ENCODE measurements at regions not wholly inside any gene's neighbourhood (a gene's known extent, or its start where the extent isn't known, plus 50 kb on each side); places are given as distances from the start of the nearest gene placed in this dataset.

DNA sequence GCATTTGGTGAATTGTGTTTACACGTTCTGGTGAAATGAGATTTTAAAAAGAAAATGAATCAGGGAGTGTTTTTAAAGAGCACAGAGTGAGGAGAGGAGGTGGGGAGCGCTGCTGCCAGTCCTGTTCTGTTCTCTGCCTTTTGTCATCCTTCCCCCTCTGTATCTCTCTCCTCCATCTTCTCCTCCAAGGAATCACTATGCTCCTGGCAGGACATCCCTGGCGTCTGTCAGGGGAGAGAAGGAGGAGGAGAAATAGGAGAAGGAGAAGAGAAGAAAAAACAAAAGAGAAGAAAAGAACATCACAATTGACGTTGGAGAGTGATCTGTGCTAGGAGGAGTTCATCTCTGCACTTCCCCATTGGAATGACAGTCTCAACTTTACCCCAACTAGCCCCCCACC, 627.6 kb upstream of the TBL1XR1 start:
- H3K9me3 ChIP-seq (ENCODE audit: low read depth, low read length) = no peaks in the 10 kb centered on the region
- TF ChIP-seq POLR2AphosphoS5 (IDR thresholded peaks at IDR 0.05; ENCODE audit: borderline replicate concordance, low read depth, low read length) (no peak), EZH2 (IDR thresholded peaks at IDR 0.05) (no peak), FOXP2 (optimal IDR thresholded peaks at IDR 0.05; ENCODE audit: control extremely low read depth, extremely low read length, insufficient read depth) (no peak)
- no peak for DNase-seq (ENCODE audit: low read depth, low spot score)
- H3K27ac ChIP-seq = no peak overlapping the region
- H3K4me3 ChIP-seq = no peak overlapping the region
- H3K36me3 ChIP-seq (ENCODE audit: insufficient read depth, low read length) = no peaks in the 10 kb centered on the region
- H3K9ac ChIP-seq (ENCODE audit: insufficient read length) = no peak overlapping the region

DNA sequence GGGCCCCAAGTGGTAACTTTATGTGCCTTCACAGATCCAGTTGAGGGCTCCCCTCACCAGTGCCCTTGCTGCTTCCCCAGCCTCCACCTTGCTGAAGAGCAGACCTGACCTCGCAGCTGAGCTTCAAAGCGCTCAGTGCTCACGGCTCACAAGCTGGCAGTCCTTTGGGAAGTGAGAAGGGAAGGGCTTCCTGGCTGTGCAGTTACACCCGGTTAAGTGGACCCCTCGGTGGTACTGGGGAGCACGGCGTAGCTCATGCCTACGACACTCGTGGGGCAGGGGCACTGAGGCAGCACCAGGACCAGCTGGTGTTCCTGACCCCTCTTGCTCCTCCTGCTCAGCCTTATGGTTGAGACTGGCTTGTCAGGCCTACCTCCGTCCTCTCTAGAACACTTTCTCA, 629.0 kb upstream of the TBL1XR1 start:
- H3K9ac ChIP-seq (ENCODE audit: insufficient read length) = no peak overlapping the region
- no peak for DNase-seq (ENCODE audit: low read depth, low spot score)
- no peaks in the 10 kb centered on the region for H3K9me3 ChIP-seq (ENCODE audit: low read depth, low read length)
- no peak overlapping the region for H3K4me3 ChIP-seq
- TF ChIP-seq FOXP2 (optimal IDR thresholded peaks at IDR 0.05; ENCODE audit: control extremely low read depth, extremely low read length, insufficient read depth) (no peak), EZH2 (IDR thresholded peaks at IDR 0.05) (no peak), POLR2AphosphoS5 (IDR thresholded peaks at IDR 0.05; ENCODE audit: borderline replicate concordance, low read depth, low read length) (no peak)
- H3K27ac ChIP-seq = no peak overlapping the region
- H3K36me3 ChIP-seq (ENCODE audit: insufficient read depth, low read length) = no peaks in the 10 kb centered on the region

DNA sequence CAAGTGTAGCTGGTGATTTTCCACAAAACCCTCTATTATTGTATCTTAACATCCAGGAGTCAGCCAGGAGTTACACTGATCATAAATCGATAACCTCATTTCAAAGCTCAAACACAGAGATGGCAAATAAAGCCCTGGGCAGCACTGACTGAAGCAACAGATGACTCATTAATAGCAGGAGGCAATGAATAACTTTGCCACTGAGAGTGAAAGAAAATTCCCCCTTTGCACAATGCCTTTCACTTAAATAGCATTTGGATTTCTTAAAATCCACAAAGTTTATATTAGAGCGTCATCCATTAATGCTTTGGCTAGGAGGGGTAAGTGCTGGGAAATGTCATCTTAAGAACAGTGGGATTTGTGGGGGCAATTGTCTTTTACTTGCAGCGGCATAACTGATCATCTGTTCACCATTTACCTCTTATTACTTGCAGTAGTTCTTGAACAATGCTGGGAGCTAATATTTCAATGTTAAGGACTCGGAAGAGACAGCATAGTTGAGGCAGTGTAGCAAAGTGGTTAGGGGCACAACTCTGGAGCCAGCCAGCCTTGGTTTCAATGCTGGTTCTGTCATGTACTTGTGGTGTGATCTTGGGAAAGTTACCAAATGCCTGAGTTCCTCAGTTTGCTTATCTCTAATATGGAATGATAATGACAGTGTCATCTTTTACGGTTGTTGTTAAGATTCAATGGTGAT, 630.4 kb upstream of the TBL1XR1 start:
- Histone ChIP-seq H3K4me3 (no peak overlapping the region), H3K9me3 (ENCODE audit: low read depth, low read length) (no peaks in the 10 kb centered on the region)
- DNase-seq (ENCODE audit: low read depth, low spot score) = no peak

DNA sequence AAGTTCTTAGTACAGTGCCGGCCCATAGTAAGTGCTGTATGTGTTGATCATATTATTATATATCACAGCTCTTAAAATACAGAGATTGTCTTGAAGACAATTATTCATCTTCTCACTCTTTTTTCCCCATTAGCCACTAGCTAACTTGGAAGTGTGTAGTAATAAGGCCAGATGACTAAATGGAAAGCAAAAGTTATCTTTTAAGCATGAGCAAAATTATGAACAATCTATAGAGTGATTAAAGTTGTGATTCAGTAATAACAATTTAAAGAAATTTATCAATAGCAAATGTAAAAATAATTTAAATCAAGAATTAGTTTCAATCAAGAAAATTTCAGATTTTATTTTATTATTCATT, 630.9 kb upstream of the TBL1XR1 start:
- DNase-seq (ENCODE audit: low read depth, low spot score) = no peak
- Histone ChIP-seq H3K4me3 (no peak overlapping the region), H3K9me3 (ENCODE audit: low read depth, low read length) (no peaks in the 10 kb centered on the region), H3K36me3 (ENCODE audit: insufficient read depth, low read length) (no peaks in the 10 kb centered on the region), H3K9ac (ENCODE audit: insufficient read length) (no peak overlapping the region), H3K27ac (no peak overlapping the region)
- TF ChIP-seq FOXP2 (optimal IDR thresholded peaks at IDR 0.05; ENCODE audit: control extremely low read depth, extremely low read length, insufficient read depth) = no peak
- no peak for TF ChIP-seq POLR2AphosphoS5 (IDR thresholded peaks at IDR 0.05; ENCODE audit: borderline replicate concordance, low read depth, low read length)
- TF ChIP-seq EZH2 (IDR thresholded peaks at IDR 0.05) = no peak

More for the DNA sequence above, 630.4 kb upstream of the TBL1XR1 start:
- Histone ChIP-seq H3K27ac (no peak overlapping the region), H3K36me3 (ENCODE audit: insufficient read depth, low read length) (no peaks in the 10 kb centered on the region), H3K9ac (ENCODE audit: insufficient read length) (no peak overlapping the region)
- TF ChIP-seq EZH2 (IDR thresholded peaks at IDR 0.05) (no peak), POLR2AphosphoS5 (IDR thresholded peaks at IDR 0.05; ENCODE audit: borderline replicate concordance, low read depth, low read length) (no peak), FOXP2 (optimal IDR thresholded peaks at IDR 0.05; ENCODE audit: control extremely low read depth, extremely low read length, insufficient read depth) (no peak)

DNA sequence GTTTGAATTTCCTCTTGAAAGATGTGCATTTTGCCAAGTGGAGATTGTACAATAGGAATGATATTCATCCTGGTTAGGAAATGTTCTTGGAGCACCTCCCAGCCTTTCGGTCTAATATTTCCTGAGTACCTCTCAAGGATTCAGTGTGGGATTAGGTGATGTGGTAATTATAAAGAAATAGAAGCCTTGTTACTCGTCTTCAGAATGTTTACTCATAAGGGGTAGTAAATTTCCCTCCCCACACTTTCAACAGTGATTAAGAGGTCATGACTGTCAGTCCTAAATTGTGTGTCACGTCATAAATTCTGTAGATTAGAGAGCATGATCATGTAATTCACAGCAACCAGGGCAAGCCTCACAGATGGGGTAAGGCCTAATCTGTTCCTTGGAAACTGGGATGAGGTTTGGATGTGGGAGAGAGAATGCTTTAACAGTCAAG, 633.1 kb upstream of the TBL1XR1 start:
- DNase-seq (ENCODE audit: low read depth, low spot score) = no peak
- H3K9ac ChIP-seq (ENCODE audit: insufficient read length) = no peak overlapping the region
- no peak overlapping the region for H3K4me3 ChIP-seq
- no peaks in the 10 kb centered on the region for H3K36me3 ChIP-seq (ENCODE audit: insufficient read depth, low read length)
- H3K9me3 ChIP-seq (ENCODE audit: low read depth, low read length) = no peaks in the 10 kb centered on the region
- TF ChIP-seq EZH2 (IDR thresholded peaks at IDR 0.05) = no peak
- no peak overlapping the region for H3K27ac ChIP-seq

DNA sequence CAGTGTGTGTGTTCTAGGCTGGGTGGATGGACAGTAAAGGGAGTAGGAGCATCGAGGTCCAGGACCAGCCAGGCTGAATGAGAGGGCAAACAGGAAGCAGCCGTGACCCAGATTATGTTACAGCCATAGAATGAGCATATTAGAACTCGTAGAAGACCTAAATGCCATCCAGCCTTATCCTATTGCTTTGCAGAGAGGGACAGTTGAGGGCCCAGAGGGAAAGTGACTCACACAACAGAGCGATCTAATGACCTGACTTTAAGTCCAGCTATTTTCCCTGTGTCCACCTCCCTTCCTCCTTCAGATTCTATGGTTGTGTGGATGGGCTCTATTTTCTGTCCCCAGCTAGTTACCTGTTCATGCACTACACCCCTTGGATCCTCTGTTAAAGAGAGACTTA, 634.1 kb upstream of the TBL1XR1 start:
- no peak overlapping the region for H3K4me3 ChIP-seq
- DNase-seq (ENCODE audit: low read depth, low spot score) = no peak
- no peaks in the 10 kb centered on the region for H3K9me3 ChIP-seq (ENCODE audit: low read depth, low read length)
- no peaks in the 10 kb centered on the region for H3K36me3 ChIP-seq (ENCODE audit: insufficient read depth, low read length)
- TF ChIP-seq POLR2AphosphoS5 (IDR thresholded peaks at IDR 0.05; ENCODE audit: borderline replicate concordance, low read depth, low read length) (no peak), EZH2 (IDR thresholded peaks at IDR 0.05) (no peak), FOXP2 (optimal IDR thresholded peaks at IDR 0.05; ENCODE audit: control extremely low read depth, extremely low read length, insufficient read depth) (no peak)
- no peak overlapping the region for H3K27ac ChIP-seq
- H3K9ac ChIP-seq (ENCODE audit: insufficient read length) = no peak overlapping the region

DNA sequence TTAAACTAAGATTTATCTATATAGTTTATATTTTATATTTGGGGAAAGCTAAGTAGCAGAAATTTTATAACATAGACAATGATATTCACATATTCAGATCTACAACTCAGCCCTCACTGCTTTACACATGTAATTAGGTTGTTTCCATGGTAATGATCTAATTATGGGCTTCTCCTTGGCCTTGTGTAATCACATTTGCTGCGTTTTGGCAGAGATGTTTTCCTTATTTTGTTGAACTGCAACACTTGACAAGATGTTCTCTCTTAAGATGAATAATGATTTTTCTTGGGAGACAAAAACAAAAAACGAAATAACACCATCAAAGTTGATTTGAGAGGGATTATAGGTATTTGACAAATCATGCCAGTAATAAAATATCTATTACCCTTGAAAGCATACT, 635.6 kb upstream of the TBL1XR1 start:
- Histone ChIP-seq H3K27ac (no peak overlapping the region), H3K9ac (ENCODE audit: insufficient read length) (no peak overlapping the region), H3K36me3 (ENCODE audit: insufficient read depth, low read length) (no peaks in the 10 kb centered on the region), H3K9me3 (ENCODE audit: low read depth, low read length) (no peaks in the 10 kb centered on the region), H3K4me3 (no peak overlapping the region)
- no peak for DNase-seq (ENCODE audit: low read depth, low spot score)
- TF ChIP-seq POLR2AphosphoS5 (IDR thresholded peaks at IDR 0.05; ENCODE audit: borderline replicate concordance, low read depth, low read length) = no peak
- no peak for TF ChIP-seq EZH2 (IDR thresholded peaks at IDR 0.05)
- no peak for TF ChIP-seq FOXP2 (optimal IDR thresholded peaks at IDR 0.05; ENCODE audit: control extremely low read depth, extremely low read length, insufficient read depth)

DNA sequence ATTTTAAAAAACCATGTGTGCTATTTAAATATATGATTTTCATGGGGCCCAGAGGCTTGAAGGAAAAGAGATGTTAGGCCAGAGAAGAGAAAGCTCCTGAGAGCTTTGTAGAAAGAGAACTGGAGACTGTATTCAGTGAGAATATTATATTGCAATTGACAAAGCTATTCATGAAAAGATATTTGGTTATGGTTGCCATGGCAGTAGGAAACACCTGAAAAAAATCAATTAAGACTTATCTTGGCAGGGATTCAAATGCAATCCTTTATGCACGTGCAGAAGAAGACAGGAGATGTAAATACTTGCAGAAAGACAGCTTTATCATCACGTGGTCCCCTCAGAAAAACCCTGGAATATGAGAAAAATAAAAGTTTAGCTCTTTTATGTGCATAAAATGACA, 636.0 kb upstream of the TBL1XR1 start:
- H3K36me3 ChIP-seq (ENCODE audit: insufficient read depth, low read length) = no peaks in the 10 kb centered on the region
- no peak for DNase-seq (ENCODE audit: low read depth, low spot score)
- no peak overlapping the region for H3K9ac ChIP-seq (ENCODE audit: insufficient read length)
- TF ChIP-seq FOXP2 (optimal IDR thresholded peaks at IDR 0.05; ENCODE audit: control extremely low read depth, extremely low read length, insufficient read depth) (no peak), POLR2AphosphoS5 (IDR thresholded peaks at IDR 0.05; ENCODE audit: borderline replicate concordance, low read depth, low read length) (no peak), EZH2 (IDR thresholded peaks at IDR 0.05) (no peak)
- no peaks in the 10 kb centered on the region for H3K9me3 ChIP-seq (ENCODE audit: low read depth, low read length)
- no peak overlapping the region for H3K4me3 ChIP-seq
- no peak overlapping the region for H3K27ac ChIP-seq

DNA sequence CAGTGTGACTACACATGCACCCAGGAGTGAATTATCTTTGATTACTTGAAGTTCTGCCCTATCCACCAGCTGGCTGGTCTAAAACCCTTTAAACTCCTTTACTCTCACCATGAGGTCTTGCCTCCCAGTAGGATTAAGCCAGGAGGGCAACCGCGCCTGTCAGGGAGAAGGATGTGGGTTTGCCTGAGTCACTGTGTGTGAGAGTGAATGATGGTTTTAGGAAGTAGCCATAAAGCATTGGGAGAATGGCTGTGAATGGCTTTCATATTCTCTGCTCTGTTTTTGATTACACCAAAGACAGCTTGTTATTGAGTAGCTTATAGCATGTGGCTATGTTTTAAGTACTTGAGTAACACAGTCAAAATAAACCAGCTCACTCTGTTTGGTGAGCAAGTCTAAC, 637.7 kb upstream of the TBL1XR1 start:
- no peaks in the 10 kb centered on the region for H3K36me3 ChIP-seq (ENCODE audit: insufficient read depth, low read length)
- DNase-seq (ENCODE audit: low read depth, low spot score) = peak; percentile 57
- no peak overlapping the region for H3K27ac ChIP-seq
- no peaks in the 10 kb centered on the region for H3K9me3 ChIP-seq (ENCODE audit: low read depth, low read length)
- TF ChIP-seq FOXP2 (optimal IDR thresholded peaks at IDR 0.05; ENCODE audit: control extremely low read depth, extremely low read length, insufficient read depth) (peak; percentile 85), EZH2 (IDR thresholded peaks at IDR 0.05) (no peak), POLR2AphosphoS5 (IDR thresholded peaks at IDR 0.05; ENCODE audit: borderline replicate concordance, low read depth, low read length) (no peak; the same call in 1 of the 2 replicates)
- H3K4me3 ChIP-seq = no peak overlapping the region
- H3K9ac ChIP-seq (ENCODE audit: insufficient read length) = no peak overlapping the region

Data from SK-N-MC (cell line).